ENCODE measurements at regions not wholly inside any gene's neighbourhood (a gene's known extent, or its start where the extent isn't known, plus 50 kb on each side); places are given as distances from the start of the nearest gene placed in this dataset.

GRCh38 chr6:114936080-114936479 is 593.3 kb upstream of the HS3ST5 start:
- TF ChIP-seq CTCF (IDR thresholded peaks at IDR 0.05; ENCODE audit: low read length), result no peak
- no peak for TF ChIP-seq EZH2 (IDR thresholded peaks at IDR 0.05; ENCODE audit: borderline replicate concordance, low read length)

All from OCI-LY1 (cell line).